Stimulated activated naive B cell treated with anti-CD40 and anti-IgM and Interleukin-4, amounts not matched to agents 10 μg/mL and 1 μg/mL and 100 μg/mL, for 72 hours (primary cell): ENCODE measurements at regions not wholly inside any gene's neighbourhood (a gene's known extent, or its start where the extent isn't known, plus 50 kb on each side); places are given as distances from the start of the nearest gene placed in this dataset.

Experiments used
- ATAC-seq, 2 donors: fragments of 150-1000 bp; cut with Tn5 transposase; replicated peaks; 2 replicates each; pipeline ENCODE4 v1.10.0; 2021; ENCODE audit warnings: moderate library complexity in 1 of 2
- DNase-seq: peaks from one replicate; pipeline ENCODE4 v3.0.0; 2021
- H3K27ac Mint-ChIP-seq: one replicate; pipeline ENCODE4 v1.8.0; 2022; ENCODE audit warnings: mild to moderate bottlenecking, mixed read lengths
- H3K27me3 Mint-ChIP-seq, 2 donors: one replicate each; pipeline ENCODE4 v1.8.0; 2022; ENCODE audit warnings: mixed read lengths in 2 of 2
- H3K36me3 Mint-ChIP-seq, 2 donors: one replicate each; pipeline ENCODE4 v1.8.0; 2022; ENCODE audit warnings: mixed read lengths in 2 of 2, mild to moderate bottlenecking in 1 of 2
- H3K4me1 Mint-ChIP-seq, 2 donors: one replicate each; pipeline ENCODE4 v1.8.0; 2022; ENCODE audit warnings: mixed read lengths in 2 of 2, mild to moderate bottlenecking in 1 of 2
- H3K4me3 Mint-ChIP-seq, 2 donors: one replicate each; pipeline ENCODE4 v1.8.0; 2022; ENCODE audit warnings: mild to moderate bottlenecking in 2 of 2, mixed read lengths in 2 of 2, moderate library complexity in 1 of 2
- H3K9me3 Mint-ChIP-seq, 2 donors: one replicate each; pipeline ENCODE4 v1.8.0; 2022; ENCODE audit warnings: mixed read lengths in 2 of 2, mild to moderate bottlenecking in 1 of 2

GRCh38 chr12:58295268-58295667 lies 353.9 kb downstream of the ATP23 start:
- no peaks in the 10 kb centered on the region for H3K36me3 Mint-ChIP-seq
- H3K4me1 Mint-ChIP-seq = no peaks in the 10 kb centered on the region
- no peak for DNase-seq
- H3K9me3 Mint-ChIP-seq = no peaks in the 10 kb centered on the region
- H3K27me3 Mint-ChIP-seq = peaks cover 6 to 8% of the 10 kb centered on the region in 2 donors
- no peak overlapping the region for H3K27ac Mint-ChIP-seq
- H3K4me3 Mint-ChIP-seq = no peak overlapping the region
- no peak for ATAC-seq

GRCh38 chr12:58296863-58297262 lies 355.5 kb downstream of the ATP23 start:
- ATAC-seq (no peak), DNase-seq (no peak)
- Mint-ChIP-seq H3K36me3 (no peaks in the 10 kb centered on the region), H3K27ac (no peak overlapping the region), H3K4me3 (no peak overlapping the region), H3K27me3 (peaks cover 6 to 8% of the 10 kb centered on the region in 2 donors), H3K4me1 (no peaks in the 10 kb centered on the region), H3K9me3 (no peaks in the 10 kb centered on the region)

DNA sequence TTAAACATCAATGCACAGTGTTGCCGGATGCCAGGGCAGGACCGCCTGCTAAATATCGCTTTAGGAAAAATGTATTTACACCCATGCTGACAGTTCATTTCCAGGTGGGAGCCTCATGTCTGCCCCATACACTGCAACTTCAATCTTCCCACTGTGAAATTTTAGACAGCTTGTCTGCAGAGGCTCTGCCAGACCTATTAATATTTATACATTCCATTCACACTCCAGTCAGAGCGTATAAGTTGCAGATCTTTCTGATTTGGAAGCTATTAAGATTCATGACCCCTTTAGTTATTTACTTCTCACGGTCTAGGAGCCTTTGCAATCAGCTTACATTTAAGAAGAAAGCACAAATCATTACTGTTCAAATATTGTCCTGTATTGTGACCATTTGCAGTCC lies 357.4 kb downstream of the ATP23 start:
- Mint-ChIP-seq H3K9me3 (no peaks in the 10 kb centered on the region), H3K36me3 (no peaks in the 10 kb centered on the region), H3K4me3 (no peak overlapping the region), H3K27me3 (peaks cover 3 to 8% of the 10 kb centered on the region in 2 donors), H3K4me1 (no peaks in the 10 kb centered on the region), H3K27ac (no peak overlapping the region)
- ATAC-seq = no peak
- no peak for DNase-seq

GRCh38 chr12:58299371-58299770 lies 358.0 kb downstream of the ATP23 start:
- H3K27ac Mint-ChIP-seq = no peak overlapping the region
- no peak for ATAC-seq
- H3K4me1 Mint-ChIP-seq = no peaks in the 10 kb centered on the region
- no peaks in the 10 kb centered on the region for H3K9me3 Mint-ChIP-seq
- no peaks in the 10 kb centered on the region for H3K36me3 Mint-ChIP-seq
- H3K4me3 Mint-ChIP-seq = no peak overlapping the region
- no peak for DNase-seq
- H3K27me3 Mint-ChIP-seq = peaks cover 0 to 8% of the 10 kb centered on the region in 2 donors

DNA sequence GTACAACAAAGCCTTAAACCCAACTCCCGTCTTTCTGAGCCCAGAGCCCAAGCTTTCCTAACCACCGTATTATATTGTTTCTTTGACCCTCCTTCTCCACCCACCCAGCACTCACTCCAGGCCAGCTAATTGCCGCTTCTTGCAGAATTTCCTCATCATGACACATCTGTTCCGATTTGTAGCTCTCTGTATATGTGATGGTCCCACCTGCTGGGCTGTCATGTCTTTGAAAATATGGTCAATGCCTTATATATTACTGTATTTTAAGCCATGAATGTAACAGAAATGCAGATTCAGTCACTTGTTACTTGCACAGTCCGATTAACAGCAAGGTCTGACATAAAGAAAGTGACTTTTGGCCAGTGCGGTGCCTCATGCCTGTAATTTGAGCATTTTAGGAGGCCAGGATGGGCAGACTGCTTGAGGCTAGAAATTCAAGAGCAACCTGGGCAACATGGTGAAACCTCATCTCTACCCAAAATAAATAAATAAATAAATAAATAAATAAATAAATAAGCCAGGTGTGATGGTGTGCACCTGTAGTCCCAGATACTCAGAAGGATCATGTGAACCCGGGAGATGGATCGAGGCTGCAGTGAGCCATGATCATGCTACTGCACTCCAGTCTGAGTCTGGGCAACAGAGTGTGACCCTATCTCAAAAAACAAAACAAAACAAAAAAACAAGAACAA lies 359.8 kb downstream of the ATP23 start:
- Mint-ChIP-seq H3K27me3 (peaks cover 0 to 8% of the 10 kb centered on the region in 2 donors), H3K9me3 (no peaks in the 10 kb centered on the region), H3K36me3 (no peaks in the 10 kb centered on the region), H3K4me1 (no peaks in the 10 kb centered on the region), H3K4me3 (no peak overlapping the region), H3K27ac (no peak overlapping the region)
- ATAC-seq = no peak
- DNase-seq = no peak

GRCh38 chr12:58301730-58302122 lies 360.4 kb downstream of the ATP23 start:
- H3K27ac Mint-ChIP-seq = no peak overlapping the region

GRCh38 chr12:58302487-58303011 lies 361.2 kb downstream of the ATP23 start:
- Mint-ChIP-seq H3K9me3 (peaks cover 0 to 3% of the 10 kb centered on the region in 2 donors), H3K27me3 (no peaks in the 10 kb centered on the region), H3K4me1 (no peaks in the 10 kb centered on the region), H3K27ac (no peak overlapping the region), H3K4me3 (no peak overlapping the region), H3K36me3 (no peaks in the 10 kb centered on the region)
- ATAC-seq (no peak), DNase-seq (no peak)

More at GRCh38 chr12:58301730-58302122, 360.4 kb downstream of the ATP23 start:
- peaks cover 0 to 4% of the 10 kb centered on the region in 2 donors for H3K27me3 Mint-ChIP-seq
- no peaks in the 10 kb centered on the region for H3K36me3 Mint-ChIP-seq
- H3K4me1 Mint-ChIP-seq = no peaks in the 10 kb centered on the region
- no peak for ATAC-seq
- no peaks in the 10 kb centered on the region for H3K9me3 Mint-ChIP-seq
- no peak for DNase-seq
- no peak overlapping the region for H3K4me3 Mint-ChIP-seq

DNA sequence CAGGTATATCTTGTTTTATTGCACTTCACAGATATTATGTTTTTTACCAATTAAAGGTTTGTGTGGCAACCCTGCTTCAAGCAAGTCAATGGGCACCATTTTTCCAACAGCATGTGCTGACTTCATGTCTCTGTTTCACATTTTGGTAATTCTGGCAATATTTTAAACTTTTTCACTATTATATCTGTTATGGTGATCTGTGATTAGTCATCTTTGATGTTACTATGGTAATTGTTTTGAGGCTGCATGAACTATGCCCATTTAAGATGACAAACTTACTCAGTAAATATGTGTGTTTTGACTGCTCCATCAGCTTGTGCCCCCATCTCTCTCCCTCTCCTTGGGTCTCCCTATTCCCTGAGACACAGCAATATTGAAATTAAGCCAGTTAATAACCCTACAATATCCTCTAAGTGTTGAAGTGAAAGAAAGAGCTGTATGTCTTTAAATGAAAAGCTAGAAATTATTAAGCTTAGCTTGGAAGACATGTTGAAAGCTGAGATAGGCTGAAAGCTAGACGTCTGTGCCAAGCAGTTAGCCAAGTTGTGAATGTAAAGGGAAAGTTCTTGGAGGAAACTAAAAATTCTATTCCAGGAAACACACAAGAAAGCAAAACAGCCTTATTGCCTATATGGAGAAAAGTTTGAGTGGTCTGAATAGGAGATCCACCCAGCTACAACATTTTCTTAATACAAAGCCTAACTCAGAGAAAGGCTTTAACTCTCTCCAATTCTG lies 365.1 kb downstream of the ATP23 start:
- Mint-ChIP-seq H3K27me3 (no peaks in the 10 kb centered on the region), H3K4me1 (no peaks in the 10 kb centered on the region), H3K36me3 (no peaks in the 10 kb centered on the region), H3K9me3 (peaks cover 0 to 5% of the 10 kb centered on the region in 2 donors), H3K4me3 (no peak overlapping the region), H3K27ac (no peak overlapping the region)
- DNase-seq (no peak), ATAC-seq (no peak)

- H3K9me3 Mint-ChIP-seq = peaks cover 0 to 5% of the 10 kb centered on the region in 2 donors
- H3K36me3 Mint-ChIP-seq = no peaks in the 10 kb centered on the region
- no peaks in the 10 kb centered on the region for H3K4me1 Mint-ChIP-seq
- peaks cover 5 to 8% of the 10 kb centered on the region in 2 donors for H3K27me3 Mint-ChIP-seq
- no peak overlapping the region for H3K27ac Mint-ChIP-seq
- no peak overlapping the region for H3K4me3 Mint-ChIP-seq
- ATAC-seq = no peak
- DNase-seq = no peak
Observed at GRCh38 chr12:58309806-58310205, 368.4 kb downstream of the ATP23 start.

- DNase-seq = no peak
- no peak for ATAC-seq
- H3K4me1 Mint-ChIP-seq = no peaks in the 10 kb centered on the region
- H3K36me3 Mint-ChIP-seq = no peaks in the 10 kb centered on the region
- H3K27ac Mint-ChIP-seq = no peak overlapping the region
- H3K27me3 Mint-ChIP-seq = peaks cover 5 to 11% of the 10 kb centered on the region in 2 donors
- H3K9me3 Mint-ChIP-seq = peaks cover 0 to 5% of the 10 kb centered on the region in 2 donors
- H3K4me3 Mint-ChIP-seq = no peak overlapping the region
Observed at GRCh38 chr12:58310368-58310767, 369.0 kb downstream of the ATP23 start.

GRCh38 chr12:58310809-58311622 lies 369.6 kb downstream of the ATP23 start:
- H3K36me3 Mint-ChIP-seq = no peaks in the 10 kb centered on the region
- H3K27me3 Mint-ChIP-seq = peaks cover 5 to 11% of the 10 kb centered on the region in 2 donors
- DNase-seq = no peak
- ATAC-seq = no peak
- H3K4me3 Mint-ChIP-seq = no peak overlapping the region
- peaks cover 0 to 5% of the 10 kb centered on the region in 2 donors for H3K9me3 Mint-ChIP-seq
- H3K27ac Mint-ChIP-seq = no peak overlapping the region
- no peaks in the 10 kb centered on the region for H3K4me1 Mint-ChIP-seq

- Mint-ChIP-seq H3K36me3 (peaks cover 0 to 3% of the 10 kb centered on the region in 2 donors), H3K27ac (no peak overlapping the region), H3K4me3 (no peak overlapping the region), H3K9me3 (peaks cover 4 to 8% of the 10 kb centered on the region in 2 donors), H3K27me3 (peaks cover 5 to 16% of the 10 kb centered on the region in 2 donors), H3K4me1 (no peaks in the 10 kb centered on the region)
- DNase-seq (no peak), ATAC-seq (no peak)
Observed at GRCh38 chr12:58313091-58313855, 371.9 kb downstream of the ATP23 start.

GRCh38 chr12:58314610-58315009 lies 373.2 kb downstream of the ATP23 start:
- Mint-ChIP-seq H3K27ac (no peak overlapping the region), H3K4me3 (no peak overlapping the region), H3K27me3 (peaks cover 5 to 16% of the 10 kb centered on the region in 2 donors), H3K36me3 (peaks cover 2 to 3% of the 10 kb centered on the region in 2 donors), H3K9me3 (peaks cover 10 to 14% of the 10 kb centered on the region in 2 donors), H3K4me1 (no peaks in the 10 kb centered on the region)
- ATAC-seq (no peak), DNase-seq (no peak)
